ENCODE measurements at regions not wholly inside any gene's neighbourhood (a gene's known extent, or its start where the extent isn't known, plus 50 kb on each side); places are given as distances from the start of the nearest gene placed in this dataset.
"Not testable (repeated sequence)": the region's sequence is repeated elsewhere in the genome, so short reads cannot be mapped to it uniquely, and the experiment has no call there.

DNA sequence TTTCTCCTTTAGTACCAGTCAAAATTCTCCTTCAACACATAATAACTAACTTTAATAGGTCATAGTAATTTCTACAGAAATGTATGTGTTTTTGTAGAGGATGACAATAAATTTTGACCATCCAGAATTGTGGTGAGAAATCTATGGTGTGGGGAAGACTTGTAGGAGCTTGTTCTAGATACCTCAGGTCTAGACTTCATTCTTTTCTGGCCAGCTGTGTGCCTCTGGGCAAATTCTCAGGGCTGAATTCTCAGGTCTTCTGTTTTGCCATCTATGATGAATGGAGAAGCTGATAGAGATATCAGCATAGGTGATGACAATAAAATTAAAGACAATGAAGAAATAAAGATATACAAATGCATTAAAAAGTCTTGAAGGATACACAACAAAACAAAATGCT is 298.6 kb upstream of the MEF2C start:
- DNase-seq, result no peak

DNA sequence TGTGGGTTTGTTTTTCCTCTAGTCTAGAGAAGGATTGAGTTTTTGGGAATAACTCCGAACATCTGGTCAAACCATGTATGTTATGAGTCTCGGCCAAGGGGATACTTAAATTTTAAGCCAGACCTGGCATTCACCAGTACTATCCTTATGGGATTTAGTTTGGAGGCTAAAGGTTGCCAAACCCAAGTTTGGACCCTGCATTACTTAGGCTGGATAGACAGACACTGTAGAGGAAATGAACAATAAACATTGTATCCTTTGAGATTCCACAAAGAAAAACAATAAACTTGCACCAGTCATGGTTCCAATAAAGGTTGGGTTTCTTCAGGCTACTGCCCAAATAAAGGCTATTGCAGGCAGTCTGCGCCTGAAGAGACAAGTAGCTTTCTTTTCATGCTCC is 296.7 kb upstream of the MEF2C start:
- no peak for DNase-seq

GRCh38 chr5:89178541-89178940 is 295.6 kb upstream of the MEF2C start:
- no peak for DNase-seq

- no peak for DNase-seq
Measured at GRCh38 chr5:89173528-89173927, 290.5 kb upstream of the MEF2C start.

- DNase-seq, result no peak
Measured at GRCh38 chr5:89168766-89169165, 285.8 kb upstream of the MEF2C start.

- DNase-seq, result not testable (repeated sequence)
Measured at GRCh38 chr5:89164703-89165102, 281.7 kb upstream of the MEF2C start.

GRCh38 chr5:89156226-89156625 is 273.2 kb upstream of the MEF2C start:
- no peak for DNase-seq

DNA sequence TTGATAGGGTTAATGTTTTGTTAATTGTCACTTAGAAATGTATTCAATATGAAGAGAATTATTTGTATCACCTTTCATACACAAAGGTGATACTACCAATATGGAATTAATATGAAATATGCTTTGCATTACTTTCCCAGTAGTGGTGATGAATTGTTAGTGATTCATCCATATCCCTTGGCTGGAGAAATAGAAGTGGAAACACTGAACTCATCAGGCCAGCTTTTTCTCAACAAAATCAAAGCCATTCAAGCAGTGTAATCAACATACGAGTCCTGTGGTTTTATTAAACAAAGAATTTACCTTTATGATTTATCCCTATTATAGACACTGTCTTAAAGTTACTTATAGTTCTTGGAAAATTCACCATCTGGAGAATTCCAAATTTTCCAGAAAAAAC is 264.0 kb upstream of the MEF2C start:
- no peak for DNase-seq

DNA sequence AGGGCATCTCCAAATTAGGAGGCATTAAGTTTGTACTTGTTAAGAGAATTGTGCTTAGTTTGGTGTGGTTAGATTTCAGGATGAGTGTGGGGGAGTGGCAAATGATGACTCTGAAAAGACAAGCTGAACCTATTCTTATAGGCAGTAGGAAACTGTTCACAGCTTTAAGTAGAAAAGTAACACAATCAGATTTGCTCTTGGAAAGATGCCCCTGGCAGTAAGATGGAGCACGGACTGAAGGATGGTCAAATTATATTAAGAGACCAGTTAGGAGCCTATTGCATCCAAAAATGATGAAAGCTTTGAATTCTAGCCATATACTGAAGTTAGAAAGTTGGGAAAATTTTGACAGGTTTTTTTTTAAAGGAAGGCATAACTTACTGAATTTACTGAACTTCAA is 254.2 kb upstream of the MEF2C start:
- DNase-seq, result no peak

DNA sequence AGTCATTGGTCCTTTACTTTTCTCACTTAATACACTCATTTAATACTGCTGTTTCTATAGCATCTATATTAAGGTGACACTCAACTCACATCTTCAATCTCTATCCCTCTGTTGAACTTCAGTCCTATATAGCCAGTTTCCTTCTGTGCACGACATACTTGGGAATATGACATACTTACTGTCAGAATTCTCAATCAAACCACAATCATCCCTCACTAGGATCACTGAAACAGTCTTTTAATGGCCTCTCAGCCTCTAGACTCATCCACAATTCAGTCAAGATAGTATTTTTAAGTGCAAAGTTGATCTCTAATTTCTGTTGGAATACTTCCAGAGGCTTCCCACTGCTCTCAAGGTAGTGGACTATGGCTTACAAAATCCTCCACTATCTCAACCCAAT is 251.0 kb upstream of the MEF2C start:
- DNase-seq, result no peak

DNA sequence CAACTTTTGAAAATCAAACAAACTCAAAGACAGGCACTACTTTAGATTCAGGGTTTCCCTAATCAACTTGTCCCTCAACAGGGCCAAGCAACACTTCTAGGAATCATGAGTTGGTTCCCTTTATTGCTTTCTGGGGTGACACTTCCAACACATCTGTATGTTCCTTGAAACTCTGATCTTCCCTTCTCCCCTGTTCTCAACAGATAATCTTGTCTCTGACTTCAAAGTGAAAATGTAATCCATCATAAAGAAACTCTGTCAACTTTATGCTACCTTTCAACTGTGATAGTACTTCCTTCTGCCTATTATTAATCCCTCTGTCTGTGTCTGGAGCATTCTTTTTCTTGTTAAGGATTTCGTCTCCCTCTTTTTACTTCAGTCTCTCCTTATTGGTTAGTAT is 250.1 kb upstream of the MEF2C start:
- no peak for DNase-seq

DNA sequence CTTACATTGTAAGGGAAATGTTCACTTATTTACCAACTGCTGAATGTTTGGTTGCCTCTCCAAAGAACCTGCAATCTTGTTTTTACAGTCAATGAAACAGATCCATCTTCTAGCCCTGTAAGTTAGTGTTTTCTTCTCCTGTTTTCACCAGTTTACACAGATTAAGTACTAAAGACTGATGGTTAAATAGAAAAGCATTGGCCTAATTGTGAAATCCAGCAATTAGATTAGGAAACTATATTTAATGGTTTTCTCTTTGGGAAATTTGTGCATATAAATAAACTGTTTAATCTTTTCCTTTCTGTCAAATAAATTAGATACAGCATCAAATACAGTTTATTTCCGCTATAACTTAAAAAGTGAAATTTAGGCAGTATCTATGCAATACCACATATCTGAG is 247.9 kb upstream of the MEF2C start:
- no peak for DNase-seq

DNA sequence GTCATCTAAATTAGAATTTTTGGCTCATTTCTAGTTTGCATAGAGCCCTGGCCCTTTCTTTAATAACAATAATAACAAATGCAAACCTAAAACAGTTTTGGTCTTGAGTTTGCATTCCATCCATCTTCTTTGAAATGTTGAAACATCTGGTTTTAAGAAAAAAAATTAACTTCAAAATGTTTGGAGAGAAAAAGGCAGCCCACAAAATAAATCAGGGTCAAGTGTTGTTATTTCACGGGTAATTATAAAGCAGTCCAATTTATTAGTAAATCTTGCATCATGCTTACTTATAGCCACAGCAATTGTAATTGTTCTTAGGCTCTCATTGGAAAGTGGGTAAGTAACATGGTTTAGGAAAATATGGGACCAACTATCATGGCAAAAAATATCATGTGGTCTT is 247.0 kb upstream of the MEF2C start:
- no peak for DNase-seq

GRCh38 chr5:89128906-89129625 is 246.1 kb upstream of the MEF2C start:
- DNase-seq, result no peak

DNA sequence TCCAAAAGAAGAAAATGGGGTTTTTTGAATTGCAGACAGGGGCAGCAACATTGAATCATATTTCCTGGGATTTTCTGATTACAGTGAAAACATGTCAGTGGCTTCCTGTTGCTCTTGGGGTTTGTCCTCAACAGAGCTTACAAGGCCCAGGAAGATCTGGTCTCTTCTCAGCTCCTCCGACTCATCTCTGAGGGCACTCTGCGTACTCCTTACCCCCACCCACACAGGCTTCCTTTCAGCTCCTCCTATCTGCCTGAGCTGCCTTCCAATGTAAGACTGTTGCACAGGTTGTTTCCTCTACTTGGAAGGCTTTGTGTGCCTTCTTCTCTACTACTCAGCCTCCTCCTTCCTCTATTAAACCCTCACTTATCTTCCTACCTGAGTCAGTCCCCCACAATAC is 245.1 kb upstream of the MEF2C start:
- no peak for DNase-seq

DNA sequence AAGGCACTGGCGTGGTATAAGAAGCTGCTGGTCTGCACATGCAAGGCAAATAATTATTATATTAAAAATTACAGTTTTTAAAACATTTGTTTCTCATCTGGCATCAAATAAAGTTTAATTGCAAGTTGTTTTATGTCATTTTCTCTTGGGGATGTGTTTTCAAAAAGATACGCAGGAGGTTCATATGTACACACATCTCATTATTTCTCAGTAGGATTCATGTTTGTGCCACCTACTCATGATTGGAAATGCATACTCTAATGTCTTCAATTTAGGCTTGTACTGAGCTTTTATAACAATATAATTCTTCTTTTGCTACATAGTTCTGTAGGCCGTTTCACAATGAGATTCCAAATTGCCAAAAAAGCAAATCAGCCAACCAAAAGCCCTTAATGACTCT is 244.2 kb upstream of the MEF2C start:
- DNase-seq, result no peak

DNA sequence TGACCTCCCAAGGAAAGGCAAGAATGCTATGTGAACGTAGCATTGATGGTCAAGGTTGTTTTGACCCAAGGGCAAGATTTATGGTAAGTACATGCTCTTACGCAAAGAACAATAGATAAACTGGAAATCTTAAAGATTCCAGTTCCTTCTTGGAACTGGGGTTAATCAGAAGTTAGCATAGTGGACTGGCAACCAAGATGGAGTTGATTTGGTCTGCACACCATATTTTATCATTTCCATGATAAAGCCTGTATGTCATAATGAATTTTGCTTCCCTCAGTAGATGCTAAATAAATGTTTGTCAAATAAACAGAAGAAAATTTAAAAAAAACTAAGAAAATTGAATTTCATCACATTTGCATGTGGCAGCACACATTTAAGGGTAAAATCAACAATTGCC is 242.4 kb upstream of the MEF2C start:
- no peak for DNase-seq

GRCh38 chr5:89123581-89123980 is 240.6 kb upstream of the MEF2C start:
- no peak for DNase-seq

- no peak for DNase-seq
Measured at GRCh38 chr5:89120719-89121118, 237.7 kb upstream of the MEF2C start.

DNA sequence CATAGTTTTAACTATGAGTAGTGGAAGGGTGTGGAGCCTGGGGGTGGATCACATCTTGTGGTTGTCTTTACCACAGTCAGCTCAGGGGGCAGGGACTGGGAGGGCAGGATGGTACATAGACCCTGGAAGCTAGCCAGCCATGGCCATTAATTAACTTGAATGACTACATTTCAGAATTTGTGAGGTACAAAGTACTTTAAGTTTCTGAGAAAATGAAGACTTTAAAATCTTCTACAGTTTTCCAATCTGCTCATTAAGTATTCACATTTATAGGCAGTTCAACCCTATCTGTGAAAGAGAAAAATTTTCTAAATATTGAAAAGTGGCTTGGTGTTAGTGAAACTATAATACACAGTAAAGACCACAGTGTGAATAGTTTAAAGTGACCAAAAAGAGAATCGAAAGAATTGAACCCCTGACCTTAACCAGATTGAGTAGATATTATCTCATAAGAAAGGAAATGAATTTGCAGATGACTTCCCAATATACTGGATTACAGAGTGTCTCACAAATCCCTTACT is 234.2 kb upstream of the MEF2C start:
- no peak for DNase-seq

DNA sequence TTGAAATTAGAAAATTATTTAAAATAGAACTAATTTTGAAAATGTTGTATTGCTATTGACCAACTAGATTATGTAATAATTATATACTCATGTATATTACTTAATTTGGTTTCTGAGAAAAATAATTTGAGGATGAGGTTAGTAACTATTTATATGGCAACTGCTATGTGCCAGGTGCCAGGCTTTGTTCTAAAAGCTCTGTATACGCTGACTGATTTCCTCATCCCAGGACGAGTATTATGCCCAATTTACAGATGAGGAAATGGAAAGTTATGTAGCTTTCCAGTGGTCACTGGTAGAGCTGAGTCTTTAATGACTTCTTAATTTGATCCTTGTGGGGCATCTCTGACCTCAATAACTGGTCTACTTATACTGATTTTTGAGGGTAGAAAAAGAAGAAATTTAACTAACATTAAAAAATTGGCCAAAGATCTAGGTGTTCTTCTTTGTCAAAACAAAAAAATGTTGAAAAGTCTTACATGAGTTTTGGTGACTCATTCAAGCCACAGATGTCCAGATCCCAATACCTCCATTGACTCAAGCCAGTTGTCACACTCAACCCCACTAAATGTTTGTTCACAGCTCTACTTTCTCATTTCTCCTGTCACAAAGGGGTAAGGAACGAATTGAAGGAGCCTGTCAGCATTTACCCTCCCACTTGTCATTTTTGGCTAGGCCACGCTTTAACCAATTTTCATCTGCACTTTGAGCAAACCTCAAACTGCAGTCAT is 228.1 kb upstream of the MEF2C start:
- no peak for DNase-seq

- DNase-seq, result no peak
Measured at GRCh38 chr5:89106480-89106879, 223.5 kb upstream of the MEF2C start.

DNA sequence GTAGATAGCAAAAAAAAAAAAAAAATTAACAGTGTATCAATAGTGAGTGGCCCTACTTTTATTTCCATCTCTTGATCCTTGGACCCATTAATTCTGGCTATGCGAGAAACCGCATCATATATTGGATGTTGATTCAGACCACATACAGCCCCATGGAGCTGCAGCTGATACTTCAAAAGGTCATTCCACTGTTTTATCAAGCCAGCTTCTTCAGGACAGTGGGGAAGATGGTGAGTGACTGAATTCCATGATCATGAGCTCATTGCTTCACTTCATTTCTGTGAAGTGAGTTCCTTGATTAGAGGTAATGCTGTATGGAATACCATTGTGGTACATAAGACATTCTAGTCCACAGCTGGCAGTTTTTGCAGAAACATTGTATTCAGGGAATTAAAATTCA is 222.9 kb upstream of the MEF2C start:
- DNase-seq, result no peak

GRCh38 chr5:89105171-89105695 is 222.2 kb upstream of the MEF2C start:
- no peak for DNase-seq

All from NCI-H526 treated with DMSO at 0.1 percent for 48 hours (cell line).